Thyroid gland (tissue), 4 donors: ENCODE measurements at regions not wholly inside any gene's neighbourhood (a gene's known extent, or its start where the extent isn't known, plus 50 kb on each side); places are given as distances from the start of the nearest gene placed in this dataset.

Experiments
- DNase-seq, 2 donors: peaks; one replicate each; pipeline ENCODE4 v3.0.0-alpha.2; 2019
- H3K27ac ChIP-seq, 3 donors: fragments of 200-600 bp; sonication (generic); 1 replicate in 2 of 3; 2 replicates in 1 of 3; pipeline ENCODE4 v1.5.1; 2016 to 2019; ENCODE audit warnings: mild to moderate bottlenecking in 1 of 3, moderate library complexity in 1 of 3
- H3K27me3 ChIP-seq: fragments of 200-600 bp; sonication (generic); one replicate; pipeline ENCODE4 v1.5.1; 2019
- H3K36me3 ChIP-seq, 2 donors: fragments of 200-600 bp; sonication (generic); one replicate each; pipeline ENCODE4 v1.5.1; 2016 to 2019
- H3K4me1 ChIP-seq, 2 donors: fragments of 200-600 bp; sonication (generic); one replicate each; pipeline ENCODE4 v1.5.1; 2017 to 2019
- H3K4me3 ChIP-seq, 3 donors: fragments of 200-600 bp; sonication (generic); replicated peaks in 1 of 3; 1 replicate in 2 of 3; 2 replicates in 1 of 3; pipeline ENCODE4 v1.5.1; 2016; ENCODE audit warnings: mild to moderate bottlenecking in 1 of 3
- H3K9me3 ChIP-seq: fragments of 200-600 bp; sonication (generic); one replicate; pipeline ENCODE4 v1.5.1; 2017
- CTCF ChIP-seq, 6 experiments: fragments of 200-600 bp in 3 of 6; fragments of 450-650 bp in 3 of 6; sonication (generic) in 3 of 6; IDR thresholded peaks; one replicate each; pipeline ENCODE4 v1.5.1; 2016 to 2019; ENCODE audit warnings: antibody characterized with exemption in 6 of 6, mild to moderate bottlenecking in 2 of 6, inconsistent platforms in 1 of 6, moderate library complexity in 1 of 6
- POLR2A ChIP-seq, 2 donors: fragments of 450-650 bp; IDR thresholded peaks; one replicate each; pipeline ENCODE4 v1.6.1; 2017; ENCODE audit warnings: antibody characterized with exemption in 2 of 2, mild to moderate bottlenecking in 2 of 2, moderate library complexity in 1 of 2
- WGBS, 2 donors: methylation state at CpG; one replicate each; pipeline ENCODE4 v1.1.5; 2017; 5-methylcytosine and 5-hydroxymethylcytosine counted together
- intact Hi-C: fragments of 100-400 bp; cut with DNase I; formaldehyde crosslinking; loops from one replicate; pipeline ENCODE4 v1.15.1; 2023

GRCh38 chr3:10601151-10601856, 95.9 kb upstream of the ATP2B2 start:
- Histone ChIP-seq H3K27ac (no peak overlapping the region), H3K36me3 (no peaks in the 10 kb centered on the region), H3K4me1 (peaks cover 10 to 19% of the 10 kb centered on the region in 2 donors), H3K9me3 (no peaks in the 10 kb centered on the region), H3K4me3 (no peak overlapping the region), H3K27me3 (no peaks in the 10 kb centered on the region)
- DNase-seq, result peak; percentile 33 to 65
- no peak for TF ChIP-seq CTCF (IDR thresholded peaks at IDR 0.05)
- TF ChIP-seq POLR2A (IDR thresholded peaks at IDR 0.05), result no peak
- intact Hi-C loops, result no loop called here
- 49 to 54% methylated on average over 6 of the region's 6 CpGs for WGBS, 2 donors

- WGBS, 2 donors, result 69 to 74% methylated on average over 5 of the region's 5 CpGs
- no peak for DNase-seq
Measured at GRCh38 chr3:10601857-10602230, 96.5 kb upstream of the ATP2B2 start.

GRCh38 chr3:10602271-10602670, 96.9 kb upstream of the ATP2B2 start:
- intact Hi-C loops, result no loop called here
- TF ChIP-seq POLR2A (IDR thresholded peaks at IDR 0.05) (no peak), CTCF (IDR thresholded peaks at IDR 0.05) (no peak)
- H3K27ac ChIP-seq, result no peak overlapping the region
- H3K9me3 ChIP-seq, result no peaks in the 10 kb centered on the region
- no peaks in the 10 kb centered on the region for H3K27me3 ChIP-seq
- H3K4me3 ChIP-seq, result no peak overlapping the region
- no peak for DNase-seq
- no peaks in the 10 kb centered on the region for H3K36me3 ChIP-seq
- peaks cover 10 to 19% of the 10 kb centered on the region in 2 donors for H3K4me1 ChIP-seq
- whole genome bisulfite sequencing, 2 donors, result 79 to 90% methylated on average over 7 of the region's 7 CpGs

More at GRCh38 chr3:10601857-10602230, 96.5 kb upstream of the ATP2B2 start:
- Histone ChIP-seq H3K4me1 (peaks cover 10 to 19% of the 10 kb centered on the region in 2 donors), H3K36me3 (no peaks in the 10 kb centered on the region), H3K27ac (no peak overlapping the region), H3K4me3 (no peak overlapping the region), H3K27me3 (no peaks in the 10 kb centered on the region), H3K9me3 (no peaks in the 10 kb centered on the region)
- intact Hi-C loops, result no loop called here
- TF ChIP-seq POLR2A (IDR thresholded peaks at IDR 0.05), result no peak
- TF ChIP-seq CTCF (IDR thresholded peaks at IDR 0.05), result no peak

GRCh38 chr3:10602769-10603768, 97.7 kb upstream of the ATP2B2 start:
- no peak overlapping the region for H3K27ac ChIP-seq
- TF ChIP-seq POLR2A (IDR thresholded peaks at IDR 0.05) (no peak), CTCF (IDR thresholded peaks at IDR 0.05) (no peak)
- peak; percentile 31 to 46 for DNase-seq
- no peaks in the 10 kb centered on the region for H3K27me3 ChIP-seq
- H3K9me3 ChIP-seq, result no peaks in the 10 kb centered on the region
- no peaks in the 10 kb centered on the region for H3K36me3 ChIP-seq
- intact Hi-C loops, result no loop called here
- H3K4me3 ChIP-seq, result no peak overlapping the region
- peaks cover 10 to 19% of the 10 kb centered on the region in 2 donors for H3K4me1 ChIP-seq
- 39 to 41% methylated on average over 15 of the region's 15 CpGs for WGBS, 2 donors
